B cell (primary cell): ENCODE measurements at regions not wholly inside any gene's neighbourhood (a gene's known extent, or its start where the extent isn't known, plus 50 kb on each side); places are given as distances from the start of the nearest gene placed in this dataset.
"Not testable (repeated sequence)": the region's sequence is repeated elsewhere in the genome, so short reads cannot be mapped to it uniquely, and the experiment has no call there.

ENCODE experiments used
- ATAC-seq: fragments of 200-7000 bp; cut with Tn5 transposase; one replicate; pipeline ENCODE4 v1.10.0; 2021; ENCODE audit warnings: low read depth, mild to moderate bottlenecking, moderate number of reproducible peaks, moderate library complexity
- CTCF ChIA-PET: fragments of 350-600 bp; sonication (Branson Sonifier 250); formaldehyde crosslinking; loops from one replicate; lab custom pipeline; 2021; ENCODE audit warnings: antibody characterized with exemption, inconsistent platforms; lab: Charles Lee
- POLR2A ChIA-PET: fragments of 350-600 bp; sonication (Branson Sonifier 250); formaldehyde crosslinking; loops from one replicate; lab custom pipeline; 2021; ENCODE audit warnings: antibody characterized with exemption; lab: Charles Lee
- DNase-seq: peaks from one replicate; pipeline ENCODE4 v3.0.0; 2013
- H2AFZ ChIP-seq: 2 replicates; pipeline ENCODE4 v1.6.1; 2012; ENCODE audit warnings: mild to moderate bottlenecking, low read depth, low read length; ENCODE audit not compliant: insufficient read depth, poor library complexity, severe bottlenecking
- H3K27ac ChIP-seq, 2 donors: 1 replicate in 1 of 2; 2 replicates in 1 of 2; pipeline ENCODE4 v1.5.1; 2012 to 2013; ENCODE audit warnings: low read length in 2 of 2, mild to moderate bottlenecking in 2 of 2, moderate library complexity in 1 of 2
- H3K27me3 ChIP-seq, 4 experiments: fragments of 200-600 bp in 1 of 4; sonication (generic) in 1 of 4; replicated peaks in 1 of 4; 1 replicate in 2 of 4; 2 replicates in 2 of 4; pipeline versions ENCODE4 v1.6.1 to v1.7.0; 2013 to 2016; ENCODE audit warnings: low read length in 3 of 4, mild to moderate bottlenecking in 2 of 4, mixed read lengths in 1 of 4, moderate library complexity in 1 of 4; ENCODE audit not compliant: insufficient read depth in 4 of 4, control insufficient read depth in 3 of 4; ENCODE audit errors: control extremely low read depth in 1 of 4
- H3K36me3 ChIP-seq, 2 experiments: replicated peaks in 1 of 2; 1 replicate in 1 of 2; 2 replicates in 1 of 2; pipeline versions ENCODE4 v1.6.1 to v1.7.1; 2013; ENCODE audit warnings: low read length in 1 of 2; ENCODE audit not compliant: insufficient read depth in 2 of 2, control insufficient read depth in 1 of 2; ENCODE audit errors: control extremely low read depth in 1 of 2, extremely low read depth in 1 of 2
- H3K4me1 ChIP-seq, 2 donors: fragments of 200-600 bp in 1 of 2; sonication (generic) in 1 of 2; 1 replicate in 1 of 2; 2 replicates in 1 of 2; pipeline versions ENCODE4 v1.5.1 to v1.6.1; 2013 to 2017; ENCODE audit warnings: low read length in 2 of 2; ENCODE audit not compliant: control insufficient read depth in 2 of 2, insufficient read depth in 2 of 2
- H3K4me2 ChIP-seq: replicated peaks from 2 replicates; pipeline ENCODE3; 2012; ENCODE audit warnings: mild to moderate bottlenecking, low read depth, low read length; ENCODE audit not compliant: poor library complexity, severe bottlenecking
- H3K4me3 ChIP-seq, 5 experiments: fragments of 200-600 bp in 1 of 5; sonication (generic) in 1 of 5; 1 replicate in 3 of 5; 2 replicates in 2 of 5; pipeline versions ENCODE4 v1.5.1 to v1.7.0; 2011 to 2016; ENCODE audit warnings: low read length in 4 of 5, mild to moderate bottlenecking in 4 of 5, low read depth in 2 of 5, control low read depth in 1 of 5, moderate library complexity in 1 of 5; ENCODE audit not compliant: insufficient read depth in 1 of 5; ENCODE audit errors: control extremely low read depth in 1 of 5, extremely low read depth in 1 of 5
- H3K79me2 ChIP-seq: fragments of 200-600 bp; sonication (generic); one replicate; pipeline ENCODE4 v1.6.0; 2016; ENCODE audit warnings: low read length; ENCODE audit not compliant: control insufficient read depth, insufficient read depth
- H3K9ac ChIP-seq: fragments of 200-600 bp; sonication (generic); 2 replicates; pipeline ENCODE4 v1.6.1; 2017; ENCODE audit warnings: mild to moderate bottlenecking, low read length, moderate library complexity
- H3K9me3 ChIP-seq, 3 donors: one replicate each; pipeline versions ENCODE4 v1.6.1 to v1.7.1; 2013; ENCODE audit warnings: low read length in 2 of 3; ENCODE audit not compliant: control insufficient read depth in 2 of 3, insufficient read depth in 1 of 3; ENCODE audit errors: control extremely low read depth in 1 of 3
- H4K20me1 ChIP-seq: 2 replicates; pipeline ENCODE4 v1.6.0; 2012; ENCODE audit warnings: mild to moderate bottlenecking, low read length; ENCODE audit not compliant: insufficient read depth, control insufficient read depth, poor library complexity, severe bottlenecking
- H3K27ac Mint-ChIP-seq: one replicate; pipeline ENCODE4 v1.8.0; 2021; ENCODE audit warnings: mixed read lengths
- H3K27me3 Mint-ChIP-seq: one replicate; pipeline ENCODE4 v1.8.0; 2021; ENCODE audit warnings: mixed read lengths
- H3K4me1 Mint-ChIP-seq: one replicate; pipeline ENCODE4 v1.8.0; 2021; ENCODE audit warnings: mixed read lengths
- H3K4me3 Mint-ChIP-seq: one replicate; pipeline ENCODE4 v1.8.0; 2021; ENCODE audit warnings: mixed read lengths
- H3K9me3 Mint-ChIP-seq: one replicate; pipeline ENCODE4 v1.8.0; 2022; ENCODE audit warnings: mixed read lengths; ENCODE audit not compliant: insufficient read depth
- WGBS: methylation state at CpG from one replicate; pipeline ENCODE4 v1.1.5; 2013; ENCODE audit warnings: missing lambda C conversion rate; ENCODE audit not compliant: insufficient coverage; 5-methylcytosine and 5-hydroxymethylcytosine counted together
- intact Hi-C: fragments of 100-400 bp; cut with micrococcal nuclease; formaldehyde crosslinking; loops from one replicate; pipeline ENCODE4 v1.10.0; 2022

DNA sequence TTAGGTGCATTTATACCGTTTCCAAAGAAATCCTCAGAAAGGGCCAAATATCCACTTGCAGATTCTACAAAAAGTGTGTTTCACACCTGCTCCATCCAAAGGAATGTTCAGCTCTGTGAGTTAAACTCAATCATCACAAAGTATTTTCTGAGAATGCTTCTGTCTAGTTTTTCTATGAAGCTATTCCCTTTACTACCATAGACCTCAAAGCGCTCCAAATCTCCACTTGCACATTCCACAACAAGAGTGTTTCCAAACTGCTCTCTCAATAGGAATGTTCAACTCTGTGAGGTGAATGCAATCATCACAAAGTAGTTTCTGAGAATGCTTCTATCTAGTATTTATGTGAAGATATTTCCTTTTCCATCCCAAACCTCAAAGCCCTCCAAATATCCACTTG lies 412.7 kb upstream of the WSB1 start:
- H3K27ac Mint-ChIP-seq, H3K4me2 ChIP-seq, H2AFZ ChIP-seq, intact Hi-C loops, H3K27me3 ChIP-seq, H3K4me3 ChIP-seq, H3K9me3 Mint-ChIP-seq, H4K20me1 ChIP-seq, H3K9ac ChIP-seq, H3K27me3 Mint-ChIP-seq, ATAC-seq, H3K4me1 Mint-ChIP-seq, H3K27ac ChIP-seq, DNase-seq, H3K79me2 ChIP-seq, CTCF ChIA-PET, POLR2A ChIA-PET, H3K4me3 Mint-ChIP-seq, H3K36me3 ChIP-seq, H3K4me1 ChIP-seq: not testable (repeated sequence)
- peaks cover 2 to 38% (median 15%) of the 10 kb centered on the region in 3 donors for H3K9me3 ChIP-seq
- no CpG with 5 or more reads among the region's 2 CpGs for WGBS

DNA sequence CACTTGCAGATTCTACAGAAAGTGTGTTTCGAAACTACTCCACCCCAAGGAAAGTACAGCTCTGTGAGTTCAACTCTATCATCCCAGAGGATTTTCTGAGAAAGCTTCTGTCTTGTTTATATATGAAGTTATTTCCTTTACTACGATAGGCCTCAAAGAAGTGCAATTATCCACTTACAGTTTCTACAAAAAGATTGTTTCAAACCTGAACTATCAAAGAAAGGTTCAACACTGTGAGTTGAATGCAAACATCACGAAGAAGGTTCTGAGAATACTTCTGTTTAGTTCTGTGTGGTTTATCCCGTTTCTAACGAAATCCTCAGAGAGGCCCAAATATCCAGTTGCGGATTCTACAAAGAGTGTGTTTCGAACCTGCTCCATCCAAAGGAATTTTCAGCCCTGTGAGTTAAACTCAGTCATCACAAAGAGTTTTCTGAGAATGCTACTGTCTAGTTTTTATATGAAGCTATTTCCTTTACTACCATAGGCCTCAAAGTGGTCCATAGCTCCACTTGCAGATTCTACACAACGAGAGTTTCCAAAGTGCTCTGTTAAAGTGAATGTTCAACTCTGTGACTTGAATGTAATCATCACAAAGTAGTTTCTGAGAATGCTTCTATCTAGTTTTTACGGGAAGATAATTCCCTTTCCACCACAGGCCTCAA lies 411.7 kb upstream of the WSB1 start:
- H3K9me3 ChIP-seq, result peaks cover 2 to 28% (median 15%) of the 10 kb centered on the region in 3 donors
- H3K4me2 ChIP-seq, result not testable (repeated sequence)

DNA sequence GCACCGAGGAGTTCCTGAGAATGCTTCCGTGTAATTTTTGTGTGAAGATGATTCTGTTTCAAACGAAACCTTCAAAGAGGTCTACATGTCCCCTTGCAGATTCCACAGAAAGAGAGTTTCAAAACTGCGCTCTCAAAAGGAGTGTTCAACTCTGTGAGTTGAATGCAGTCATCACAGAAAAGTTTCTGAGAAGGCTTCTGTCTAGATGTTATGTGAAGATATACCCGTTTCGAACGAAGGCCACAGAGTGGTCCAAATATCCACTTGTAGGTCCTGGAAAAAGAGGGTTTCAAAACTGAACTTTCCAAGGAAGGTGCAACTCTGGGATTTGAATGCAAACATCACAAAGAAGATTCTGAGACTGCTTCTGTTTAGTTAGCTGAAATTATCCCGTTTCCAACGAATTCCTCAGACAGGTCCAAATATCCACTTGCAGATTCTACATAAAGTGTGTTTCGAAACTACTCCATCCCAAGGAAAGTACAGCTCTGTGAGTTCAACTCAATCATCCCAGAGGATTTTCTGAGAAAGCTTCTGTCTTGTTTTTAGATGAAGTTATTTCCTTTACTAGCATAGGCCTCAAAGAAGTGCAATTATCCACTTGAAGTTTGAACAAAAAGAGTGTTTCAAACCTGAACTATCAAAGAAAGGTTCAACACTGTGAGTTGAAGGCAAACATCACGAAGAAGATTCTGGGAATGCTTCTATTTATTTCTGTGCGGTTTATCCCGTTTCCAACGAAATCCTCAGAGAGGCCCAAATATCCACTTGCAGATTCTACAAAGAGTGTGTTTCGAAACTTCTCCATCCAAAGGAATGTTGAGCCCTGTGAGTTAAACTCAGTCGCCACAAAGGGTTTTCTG lies 409.8 kb upstream of the WSB1 start:
- DNase-seq, H3K9me3 Mint-ChIP-seq, H3K4me1 ChIP-seq, H2AFZ ChIP-seq, H3K27me3 ChIP-seq, CTCF ChIA-PET, H3K27ac Mint-ChIP-seq, POLR2A ChIA-PET, H3K4me3 Mint-ChIP-seq, H3K79me2 ChIP-seq, H3K4me1 Mint-ChIP-seq, intact Hi-C loops, H3K27me3 Mint-ChIP-seq, H3K36me3 ChIP-seq, H4K20me1 ChIP-seq, H3K4me3 ChIP-seq, H3K4me2 ChIP-seq, H3K9me3 ChIP-seq, H3K27ac ChIP-seq, H3K9ac ChIP-seq: not testable (repeated sequence)
- no CpG with 5 or more reads among the region's 16 CpGs for WGBS
- ATAC-seq, result peak; percentile 42

More for the DNA sequence above, 411.7 kb upstream of the WSB1 start:
- H3K4me1 Mint-ChIP-seq, intact Hi-C loops, H4K20me1 ChIP-seq, H3K4me3 ChIP-seq, H3K27me3 Mint-ChIP-seq, POLR2A ChIA-PET, CTCF ChIA-PET, H3K4me3 Mint-ChIP-seq, H3K27ac ChIP-seq, H3K9me3 Mint-ChIP-seq, H3K9ac ChIP-seq, H3K4me1 ChIP-seq, H3K27ac Mint-ChIP-seq, H3K79me2 ChIP-seq, H3K27me3 ChIP-seq, H3K36me3 ChIP-seq, H2AFZ ChIP-seq, DNase-seq: not testable (repeated sequence)
- no CpG with 5 or more reads among the region's 9 CpGs for WGBS
- peak; percentile 46 for ATAC-seq

DNA sequence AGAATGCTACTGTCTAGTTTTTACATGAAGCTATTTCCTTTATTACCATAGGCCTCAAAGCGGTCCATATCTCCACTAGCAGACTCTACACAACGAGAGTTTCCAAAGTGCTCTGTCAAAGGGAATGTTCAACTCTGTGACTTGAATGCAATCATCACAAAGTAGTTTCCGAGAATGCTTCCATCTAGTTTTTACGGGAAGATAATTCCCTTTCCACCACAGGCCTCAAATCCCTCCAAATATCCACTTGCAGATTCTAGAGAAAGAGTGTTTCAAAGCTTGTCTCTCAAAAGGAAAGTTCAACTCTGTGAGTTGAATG lies 409.2 kb upstream of the WSB1 start:
- ATAC-seq, H3K4me1 Mint-ChIP-seq, H3K27ac Mint-ChIP-seq, H3K9ac ChIP-seq, H3K9me3 Mint-ChIP-seq, intact Hi-C loops, H3K79me2 ChIP-seq, H3K36me3 ChIP-seq, H3K4me3 ChIP-seq, H3K4me2 ChIP-seq, H3K9me3 ChIP-seq, H3K27me3 Mint-ChIP-seq, POLR2A ChIA-PET, H4K20me1 ChIP-seq, H3K27me3 ChIP-seq, H2AFZ ChIP-seq, H3K27ac ChIP-seq, H3K4me1 ChIP-seq, H3K4me3 Mint-ChIP-seq, DNase-seq, CTCF ChIA-PET: not testable (repeated sequence)
- no CpG with 5 or more reads among the region's 4 CpGs for WGBS
